Mesendoderm (in vitro differentiated cells): ENCODE measurements at regions not wholly inside any gene's neighbourhood (a gene's known extent, or its start where the extent isn't known, plus 50 kb on each side); places are given as distances from the start of the nearest gene placed in this dataset.
A peak's percentile ranks its signal among the peaks of the same experiment; 100 is the strongest.

Source experiments
- DNase-seq: peaks from one replicate; pipeline ENCODE4 v3.0.0; 2013
- H2AK5ac ChIP-seq: 2 replicates; pipeline ENCODE4 v1.6.1; 2013; ENCODE audit warnings: low read length, inconsistent platforms
- H2BK120ac ChIP-seq: 2 replicates; pipeline ENCODE4 v1.6.1; 2013; ENCODE audit warnings: low read depth, mild to moderate bottlenecking, low read length, moderate library complexity, mixed read lengths
- H2BK15ac ChIP-seq: replicated peaks from 2 replicates; pipeline ENCODE4 v1.6.1; 2013; ENCODE audit warnings: low read depth, mild to moderate bottlenecking, moderate library complexity
- H2BK5ac ChIP-seq: 2 replicates; pipeline ENCODE4 v1.6.1; 2013; ENCODE audit warnings: low read length, inconsistent platforms
- H3K18ac ChIP-seq: 2 replicates; pipeline ENCODE4 v1.6.1; 2013; ENCODE audit warnings: mild to moderate bottlenecking, low read length, mixed read lengths
- H3K23ac ChIP-seq: one replicate; pipeline ENCODE4 v1.6.1; 2013; ENCODE audit warnings: low read length
- H3K27ac ChIP-seq: 2 replicates; pipeline ENCODE4 v1.5.1; 2013; ENCODE audit warnings: low read depth, mild to moderate bottlenecking, inconsistent platforms, low read length, moderate library complexity
- H3K27me3 ChIP-seq: 2 replicates; pipeline ENCODE4 v1.6.1; 2013; ENCODE audit warnings: low read length, control low read depth, mild to moderate bottlenecking, inconsistent platforms; ENCODE audit not compliant: insufficient read depth, poor library complexity
- H3K36me3 ChIP-seq: 2 replicates; pipeline ENCODE4 v1.6.1; 2013; ENCODE audit warnings: low read length, inconsistent platforms; ENCODE audit not compliant: control insufficient read depth, insufficient read depth
- H3K4ac ChIP-seq: one replicate; pipeline ENCODE4 v1.6.1; 2013; ENCODE audit warnings: low read depth, mild to moderate bottlenecking, low read length, moderate library complexity
- H3K4me1 ChIP-seq: 2 replicates; pipeline ENCODE4 v1.6.1; 2013; ENCODE audit warnings: low read depth, low read length, inconsistent platforms; ENCODE audit not compliant: control insufficient read depth
- H3K4me2 ChIP-seq: 2 replicates; pipeline ENCODE4 v1.6.1; 2013; ENCODE audit warnings: low read length
- H3K4me3 ChIP-seq: 2 replicates; pipeline ENCODE4 v1.5.1; 2013; ENCODE audit warnings: mild to moderate bottlenecking, low read length
- H3K56ac ChIP-seq: one replicate; pipeline ENCODE4 v1.6.1; 2013; ENCODE audit warnings: low read length
- H3K79me1 ChIP-seq: 2 replicates; pipeline ENCODE4 v1.6.1; 2013; ENCODE audit warnings: low read length, inconsistent platforms
- H3K79me2 ChIP-seq: 2 replicates; pipeline ENCODE4 v1.6.1; 2013; ENCODE audit warnings: mild to moderate bottlenecking, low read length; ENCODE audit not compliant: control insufficient read depth, insufficient read depth
- H3K9ac ChIP-seq: 2 replicates; pipeline ENCODE4 v1.6.1; 2013; ENCODE audit warnings: low read length, inconsistent platforms
- H4K5ac ChIP-seq: one replicate; pipeline ENCODE4 v1.6.1; 2013; ENCODE audit warnings: low read length
- H4K8ac ChIP-seq: one replicate; pipeline ENCODE4 v1.6.1; 2013; ENCODE audit warnings: low read depth, mild to moderate bottlenecking, control low read depth, low read length, moderate library complexity
- WGBS: extraction: QIAGEN DNeasy Blood & Tissue Kit; methylation state at CpG from one replicate; pipeline ENCODE4 v1.1.7; 2013; ENCODE audit warnings: low lambda C conversion rate, missing lambda C conversion rate; ENCODE audit not compliant: insufficient coverage; ENCODE audit errors: extremely low coverage; 5-methylcytosine and 5-hydroxymethylcytosine counted together

- no peak overlapping the region for H2AK5ac ChIP-seq
- H3K27me3 ChIP-seq: no peaks in the 10 kb centered on the region
- H3K4me1 ChIP-seq: peaks cover 14% of the 10 kb centered on the region
- H3K79me2 ChIP-seq: no peaks in the 10 kb centered on the region
- no peak overlapping the region for H3K4me2 ChIP-seq
- H3K9ac ChIP-seq: no peak overlapping the region
- H4K5ac ChIP-seq: no peak overlapping the region
- H2BK5ac ChIP-seq: no peak overlapping the region
- H3K36me3 ChIP-seq: no peaks in the 10 kb centered on the region
- no peak overlapping the region for H2BK15ac ChIP-seq
- no peak overlapping the region for H3K18ac ChIP-seq
- no peak overlapping the region for H3K27ac ChIP-seq
- no peaks in the 10 kb centered on the region for H3K79me1 ChIP-seq
- no peak overlapping the region for H3K4me3 ChIP-seq
- H4K8ac ChIP-seq: no peak overlapping the region
- DNase-seq: no peak
- H2BK120ac ChIP-seq: no peak overlapping the region
- no peak overlapping the region for H3K4ac ChIP-seq
- H3K23ac ChIP-seq: no peak overlapping the region
- H3K56ac ChIP-seq: no peak overlapping the region
Observed at GRCh38 chr12:88925454-88925853, 345.2 kb upstream of the KITLG start.

DNA sequence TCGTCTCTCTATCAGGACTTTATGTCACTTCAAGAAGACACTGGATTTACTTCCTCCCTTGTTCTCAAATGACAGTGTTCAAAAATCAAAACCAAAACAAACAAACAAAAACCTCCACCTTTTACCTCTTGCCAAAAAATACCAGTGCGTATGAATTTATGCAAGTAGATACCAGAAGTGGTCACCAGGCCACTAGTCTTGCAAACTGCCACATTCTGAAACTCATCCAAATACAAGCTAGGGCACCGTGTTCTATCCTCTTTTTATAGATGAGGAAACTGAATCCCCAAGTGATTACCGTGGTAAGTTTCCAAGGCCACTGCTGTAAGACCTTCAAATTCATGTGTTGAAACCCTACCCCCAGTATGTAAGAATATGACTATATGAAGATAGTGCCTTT lies 343.9 kb upstream of the KITLG start:
- H2BK120ac ChIP-seq: peak overlapping the region; percentile 78
- no peak for DNase-seq
- H2BK15ac ChIP-seq: no peak overlapping the region
- no peaks in the 10 kb centered on the region for H3K36me3 ChIP-seq
- no peaks in the 10 kb centered on the region for H3K79me1 ChIP-seq
- H4K8ac ChIP-seq: no peak overlapping the region
- H3K18ac ChIP-seq: peak overlapping the region; percentile 84
- H2BK5ac ChIP-seq: no peak overlapping the region
- H3K27ac ChIP-seq: no peak overlapping the region
- no CpG with 5 or more reads among the region's 4 CpGs for WGBS
- no peak overlapping the region for H3K4me3 ChIP-seq
- no peak overlapping the region for H3K9ac ChIP-seq
- no peak overlapping the region for H3K4ac ChIP-seq
- no peak overlapping the region for H2AK5ac ChIP-seq
- no peak overlapping the region for H4K5ac ChIP-seq
- no peak overlapping the region for H3K56ac ChIP-seq
- H3K79me2 ChIP-seq: no peaks in the 10 kb centered on the region
- H3K23ac ChIP-seq: no peak overlapping the region
- no peak overlapping the region for H3K4me2 ChIP-seq
- no peaks in the 10 kb centered on the region for H3K27me3 ChIP-seq
- peaks cover 14% of the 10 kb centered on the region for H3K4me1 ChIP-seq

- no peak overlapping the region for H2AK5ac ChIP-seq
- no peaks in the 10 kb centered on the region for H3K79me2 ChIP-seq
- peak overlapping the region; percentile 85 for H2BK15ac ChIP-seq
- no peak overlapping the region for H3K23ac ChIP-seq
- no peaks in the 10 kb centered on the region for H3K36me3 ChIP-seq
- no peaks in the 10 kb centered on the region for H3K27me3 ChIP-seq
- H3K4me2 ChIP-seq: no peak overlapping the region
- peak overlapping the region; percentile 73 for H2BK120ac ChIP-seq
- peaks cover 14% of the 10 kb centered on the region for H3K4me1 ChIP-seq
- no CpG with 5 or more reads among the region's 3 CpGs for WGBS
- peak overlapping the region; percentile 59 for H4K5ac ChIP-seq
- peak overlapping the region; percentile 61 for H3K18ac ChIP-seq
- no peak overlapping the region for H3K27ac ChIP-seq
- no peak overlapping the region for H4K8ac ChIP-seq
- no peak overlapping the region for H3K4me3 ChIP-seq
- peak overlapping the region; percentile 89 for H2BK5ac ChIP-seq
- H3K79me1 ChIP-seq: no peaks in the 10 kb centered on the region
- DNase-seq: no peak
- H3K4ac ChIP-seq: peak overlapping the region; percentile 43
- peak overlapping the region; percentile 72 for H3K56ac ChIP-seq
- H3K9ac ChIP-seq: no peak overlapping the region
Observed at GRCh38 chr12:88923631-88924030, 343.4 kb upstream of the KITLG start.

GRCh38 chr12:88922816-88923215 lies 342.5 kb upstream of the KITLG start:
- no CpG with 5 or more reads among the region's 1 CpG for WGBS
- H2AK5ac ChIP-seq: no peak overlapping the region
- no peak overlapping the region for H2BK120ac ChIP-seq
- H3K36me3 ChIP-seq: no peaks in the 10 kb centered on the region
- no peaks in the 10 kb centered on the region for H3K79me1 ChIP-seq
- no peak for DNase-seq
- no peak overlapping the region for H3K9ac ChIP-seq
- H3K4me2 ChIP-seq: no peak overlapping the region
- H4K5ac ChIP-seq: no peak overlapping the region
- no peak overlapping the region for H4K8ac ChIP-seq
- no peak overlapping the region for H3K23ac ChIP-seq
- H2BK5ac ChIP-seq: no peak overlapping the region
- H3K79me2 ChIP-seq: no peaks in the 10 kb centered on the region
- H3K4ac ChIP-seq: peak overlapping the region; percentile 55
- H3K18ac ChIP-seq: no peak overlapping the region
- H3K4me3 ChIP-seq: no peak overlapping the region
- no peaks in the 10 kb centered on the region for H3K27me3 ChIP-seq
- peaks cover 14% of the 10 kb centered on the region for H3K4me1 ChIP-seq
- H3K56ac ChIP-seq: no peak overlapping the region
- H3K27ac ChIP-seq: peak overlapping the region; percentile 83
- no peak overlapping the region for H2BK15ac ChIP-seq

GRCh38 chr12:88921890-88922532 lies 341.7 kb upstream of the KITLG start:
- Histone ChIP-seq H4K5ac (no peak overlapping the region), H2BK5ac (peak overlapping the region; percentile 90), H3K4me3 (no peak overlapping the region), H3K9ac (peak overlapping the region; percentile 3), H3K18ac (peak overlapping the region; percentile 12), H3K27ac (peak overlapping the region; percentile 93), H3K56ac (peak overlapping the region; percentile 71), H4K8ac (no peak overlapping the region), H3K79me1 (no peaks in the 10 kb centered on the region), H3K4me1 (peaks cover 14% of the 10 kb centered on the region), H3K36me3 (no peaks in the 10 kb centered on the region), H3K4me2 (no peak overlapping the region), H2BK120ac (peak overlapping the region; percentile 14), H2BK15ac (no peak overlapping the region), H3K27me3 (no peaks in the 10 kb centered on the region), H2AK5ac (no peak overlapping the region), H3K23ac (no peak overlapping the region), H3K4ac (no peak overlapping the region), H3K79me2 (no peaks in the 10 kb centered on the region)
- WGBS: no CpG with 5 or more reads among the region's 3 CpGs
- DNase-seq: peak; percentile 92

DNA sequence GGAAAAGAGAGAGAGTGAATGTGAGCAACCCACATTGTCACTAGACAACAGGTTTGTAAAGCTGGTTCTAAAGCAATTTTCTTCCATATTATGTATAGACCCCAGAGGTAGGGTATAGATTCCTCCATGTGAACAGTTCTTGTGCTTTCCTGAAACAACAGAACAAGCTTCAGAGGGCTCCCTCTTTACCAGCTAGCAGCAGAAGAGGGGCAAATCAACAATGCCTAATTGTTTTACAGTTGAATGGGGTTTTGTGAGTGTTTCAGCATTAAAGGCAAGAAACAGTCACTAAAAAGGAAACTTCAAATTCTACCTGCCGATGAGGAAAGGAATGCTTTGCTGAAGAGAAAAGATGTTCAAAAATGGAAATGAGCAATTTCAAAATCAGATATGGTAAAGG lies 341.2 kb upstream of the KITLG start:
- Histone ChIP-seq H3K27ac (peak overlapping the region; percentile 66), H3K9ac (peak overlapping the region; percentile 34), H3K4me3 (no peak overlapping the region), H3K36me3 (no peaks in the 10 kb centered on the region), H3K79me2 (no peaks in the 10 kb centered on the region), H2BK120ac (no peak overlapping the region), H3K79me1 (no peaks in the 10 kb centered on the region), H3K18ac (peak overlapping the region; percentile 47), H4K5ac (no peak overlapping the region), H3K27me3 (no peaks in the 10 kb centered on the region), H2BK15ac (no peak overlapping the region), H3K56ac (peak overlapping the region; percentile 82), H4K8ac (no peak overlapping the region), H3K4me1 (peaks cover 14% of the 10 kb centered on the region), H3K4ac (no peak overlapping the region), H2AK5ac (no peak overlapping the region), H3K23ac (no peak overlapping the region), H2BK5ac (peak overlapping the region; percentile 98), H3K4me2 (no peak overlapping the region)
- WGBS: no CpG with 5 or more reads among the region's 1 CpG
- peak; percentile 25 for DNase-seq
